ENCODE measurements at regions not wholly inside any gene's neighbourhood (a gene's known extent, or its start where the extent isn't known, plus 50 kb on each side); places are given as distances from the start of the nearest gene placed in this dataset.

DNA sequence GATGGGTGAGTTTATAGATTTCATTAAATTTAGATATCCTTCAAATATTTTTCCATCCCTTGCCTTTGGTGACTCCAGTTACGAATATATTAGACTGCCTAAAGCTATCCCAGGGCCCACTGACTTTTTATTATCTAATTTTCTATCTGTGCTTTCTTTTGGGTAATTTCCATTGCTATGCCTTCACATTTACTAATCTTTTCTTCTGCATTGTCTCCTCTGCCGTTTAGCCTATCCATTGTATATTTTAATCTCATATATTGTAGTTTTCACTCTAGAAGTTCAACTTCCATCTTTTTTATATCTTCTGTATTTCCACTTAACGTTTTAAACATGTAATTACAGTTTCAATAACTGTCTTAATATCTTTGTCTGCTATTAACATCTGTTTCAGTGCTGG, 78.6 kb upstream of the HDAC9 start:
- no peak for TF ChIP-seq EZH2 (IDR thresholded peaks at IDR 0.05; ENCODE audit: insufficient read depth, poor library complexity, severe bottlenecking)
- no peak for TF ChIP-seq EZH2phosphoT487 (IDR thresholded peaks at IDR 0.05; ENCODE audit: insufficient read depth, low read depth)
